Uterus (tissue), 3 donors: ENCODE measurements at regions not wholly inside any gene's neighbourhood (a gene's known extent, or its start where the extent isn't known, plus 50 kb on each side); places are given as distances from the start of the nearest gene placed in this dataset.

Experiments used
- DNase-seq, 2 donors: peaks; one replicate each; pipeline ENCODE4 v3.0.0-alpha.2; 2019 to 2020
- H3K27ac ChIP-seq, 2 donors: fragments of 200-600 bp; sonication (generic); 1 replicate in 1 of 2; 2 replicates in 1 of 2; pipeline ENCODE4 v1.5.1; 2016 to 2018
- H3K27me3 ChIP-seq, 2 donors: fragments of 200-600 bp; sonication (generic); one replicate each; pipeline ENCODE4 v1.5.1; 2018 to 2019; ENCODE audit warnings: control low read depth in 1 of 2
- H3K36me3 ChIP-seq, 2 donors: fragments of 200-600 bp; sonication (generic); one replicate each; pipeline ENCODE4 v1.5.1; 2019; ENCODE audit warnings: control low read depth in 1 of 2
- H3K4me1 ChIP-seq, 2 donors: fragments of 200-600 bp; sonication (generic); one replicate each; pipeline ENCODE4 v1.5.1; 2018 to 2019; ENCODE audit warnings: control low read depth in 1 of 2
- H3K4me3 ChIP-seq, 2 donors: fragments of 200-600 bp; sonication (generic); 1 replicate in 1 of 2; 2 replicates in 1 of 2; pipeline ENCODE4 v1.5.1; 2018 to 2019; ENCODE audit warnings: mild to moderate bottlenecking in 1 of 2
- H3K9me3 ChIP-seq, 2 donors: fragments of 200-600 bp; sonication (generic); one replicate each; pipeline ENCODE4 v1.5.1; 2019; ENCODE audit warnings: control low read depth in 1 of 2
- CTCF ChIP-seq, 4 experiments: fragments of 200-600 bp in 2 of 4; fragments of 450-650 bp in 2 of 4; sonication (generic) in 2 of 4; IDR thresholded peaks; one replicate each; pipeline ENCODE4 v1.5.1; 2016 to 2019; ENCODE audit warnings: antibody characterized with exemption in 4 of 4, mild to moderate bottlenecking in 2 of 4, moderate library complexity in 1 of 4
- POLR2A ChIP-seq, 2 donors: fragments of 450-650 bp; IDR thresholded peaks; one replicate each; pipeline ENCODE4 v1.6.1; 2016; ENCODE audit warnings: antibody characterized with exemption in 2 of 2, mild to moderate bottlenecking in 1 of 2, moderate library complexity in 1 of 2
- intact Hi-C: fragments of 100-400 bp; cut with DNase I; formaldehyde crosslinking; loops from one replicate; pipeline ENCODE4 v1.15.1; 2023; ENCODE audit warnings: low total_unique reads
- donor health status: DM: yes; HTN: yes; CAD: no.

- Histone ChIP-seq H3K9me3 (no peaks in the 10 kb centered on the region), H3K27me3 (no peaks in the 10 kb centered on the region), H3K36me3 (no peaks in the 10 kb centered on the region), H3K4me3 (no peak overlapping the region), H3K4me1 (no peaks in the 10 kb centered on the region), H3K27ac (no peak overlapping the region)
- intact Hi-C loops: no loop called here
- no peak for DNase-seq
- TF ChIP-seq POLR2A (IDR thresholded peaks at IDR 0.05): no peak
- no peak for TF ChIP-seq CTCF (IDR thresholded peaks at IDR 0.05)
These were observed 149.8 kb upstream of the FOXN3 start for GRCh38 chr14:89566644-89567415.

GRCh38 chr14:89566180-89566579 is 149.1 kb upstream of the FOXN3 start:
- Histone ChIP-seq H3K4me1 (no peaks in the 10 kb centered on the region), H3K36me3 (no peaks in the 10 kb centered on the region), H3K9me3 (no peaks in the 10 kb centered on the region), H3K27me3 (no peaks in the 10 kb centered on the region), H3K27ac (no peak overlapping the region), H3K4me3 (no peak overlapping the region)
- intact Hi-C loops: no loop called here
- no peak for DNase-seq
- TF ChIP-seq POLR2A (IDR thresholded peaks at IDR 0.05) (no peak), CTCF (IDR thresholded peaks at IDR 0.05) (no peak)

GRCh38 chr14:89565607-89566006 is 148.6 kb upstream of the FOXN3 start:
- no peak for DNase-seq
- H3K4me1 ChIP-seq: no peaks in the 10 kb centered on the region
- no peak for TF ChIP-seq POLR2A (IDR thresholded peaks at IDR 0.05)
- no peak for TF ChIP-seq CTCF (IDR thresholded peaks at IDR 0.05)
- H3K36me3 ChIP-seq: no peaks in the 10 kb centered on the region
- H3K9me3 ChIP-seq: no peaks in the 10 kb centered on the region
- intact Hi-C loops: no loop called here
- H3K27me3 ChIP-seq: no peaks in the 10 kb centered on the region
- no peak overlapping the region for H3K27ac ChIP-seq
- no peak overlapping the region for H3K4me3 ChIP-seq

GRCh38 chr14:89564989-89565388 is 148.0 kb upstream of the FOXN3 start:
- Histone ChIP-seq H3K27ac (no peak overlapping the region), H3K9me3 (no peaks in the 10 kb centered on the region), H3K4me3 (no peak overlapping the region), H3K4me1 (no peaks in the 10 kb centered on the region), H3K36me3 (no peaks in the 10 kb centered on the region), H3K27me3 (no peaks in the 10 kb centered on the region)
- TF ChIP-seq CTCF (IDR thresholded peaks at IDR 0.05) (no peak), POLR2A (IDR thresholded peaks at IDR 0.05) (no peak)
- intact Hi-C loops: no loop called here
- no peak for DNase-seq

GRCh38 chr14:89564286-89564957 is 147.4 kb upstream of the FOXN3 start:
- Histone ChIP-seq H3K4me3 (no peak overlapping the region), H3K27ac (peak overlapping the region in 1 of 2 donors; percentile 33), H3K36me3 (no peaks in the 10 kb centered on the region), H3K27me3 (no peaks in the 10 kb centered on the region), H3K9me3 (no peaks in the 10 kb centered on the region), H3K4me1 (no peaks in the 10 kb centered on the region)
- intact Hi-C loops: no loop called here
- no peak for DNase-seq
- TF ChIP-seq CTCF (IDR thresholded peaks at IDR 0.05) (no peak), POLR2A (IDR thresholded peaks at IDR 0.05) (no peak)
